ENCODE measurements at regions not wholly inside any gene's neighbourhood (a gene's known extent, or its start where the extent isn't known, plus 50 kb on each side); places are given as distances from the start of the nearest gene placed in this dataset.

DNA sequence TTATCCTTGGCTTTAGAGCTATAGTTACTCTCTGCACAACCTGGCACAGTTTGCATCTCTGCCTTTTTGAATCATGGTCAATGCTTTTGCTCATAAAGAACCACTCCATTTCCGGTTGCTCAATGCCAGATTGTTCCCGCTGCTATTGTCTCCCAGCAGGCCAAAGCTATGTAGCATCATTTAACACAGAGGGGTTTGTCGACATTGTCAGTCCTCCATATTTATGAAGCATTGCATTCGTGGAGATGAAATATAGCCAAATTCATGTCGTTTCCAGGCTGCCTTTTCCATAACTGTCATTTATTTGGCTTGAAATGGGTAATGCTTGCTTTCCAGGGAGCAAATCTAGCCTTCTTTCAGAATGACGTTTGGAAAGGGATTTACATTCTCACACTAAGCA is 598.8 kb downstream of the EPHA7 start:
- H3K9me3 ChIP-seq, result no peaks in the 10 kb centered on the region
- H3K27me3 ChIP-seq (ENCODE audit: low read depth), result no peaks in the 10 kb centered on the region
- TF ChIP-seq, protein P1, sequence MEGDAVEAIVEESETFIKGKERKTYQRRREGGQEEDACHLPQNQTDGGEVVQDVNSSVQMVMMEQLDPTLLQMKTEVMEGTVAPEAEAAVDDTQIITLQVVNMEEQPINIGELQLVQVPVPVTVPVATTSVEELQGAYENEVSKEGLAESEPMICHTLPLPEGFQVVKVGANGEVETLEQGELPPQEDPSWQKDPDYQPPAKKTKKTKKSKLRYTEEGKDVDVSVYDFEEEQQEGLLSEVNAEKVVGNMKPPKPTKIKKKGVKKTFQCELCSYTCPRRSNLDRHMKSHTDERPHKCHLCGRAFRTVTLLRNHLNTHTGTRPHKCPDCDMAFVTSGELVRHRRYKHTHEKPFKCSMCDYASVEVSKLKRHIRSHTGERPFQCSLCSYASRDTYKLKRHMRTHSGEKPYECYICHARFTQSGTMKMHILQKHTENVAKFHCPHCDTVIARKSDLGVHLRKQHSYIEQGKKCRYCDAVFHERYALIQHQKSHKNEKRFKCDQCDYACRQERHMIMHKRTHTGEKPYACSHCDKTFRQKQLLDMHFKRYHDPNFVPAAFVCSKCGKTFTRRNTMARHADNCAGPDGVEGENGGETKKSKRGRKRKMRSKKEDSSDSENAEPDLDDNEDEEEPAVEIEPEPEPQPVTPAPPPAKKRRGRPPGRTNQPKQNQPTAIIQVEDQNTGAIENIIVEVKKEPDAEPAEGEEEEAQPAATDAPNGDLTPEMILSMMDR (IDR thresholded peaks at IDR 0.05), result no peak
- DNase-seq (no peak), ATAC-seq (no peak)
- intact Hi-C loops (cut with DNase I), result no loop called here
- no peaks in the 10 kb centered on the region for H3K36me3 ChIP-seq
- no peak overlapping the region for H3K4me3 ChIP-seq
- H3K4me1 ChIP-seq, result no peaks in the 10 kb centered on the region
- no peak overlapping the region for H3K27ac ChIP-seq

DNA sequence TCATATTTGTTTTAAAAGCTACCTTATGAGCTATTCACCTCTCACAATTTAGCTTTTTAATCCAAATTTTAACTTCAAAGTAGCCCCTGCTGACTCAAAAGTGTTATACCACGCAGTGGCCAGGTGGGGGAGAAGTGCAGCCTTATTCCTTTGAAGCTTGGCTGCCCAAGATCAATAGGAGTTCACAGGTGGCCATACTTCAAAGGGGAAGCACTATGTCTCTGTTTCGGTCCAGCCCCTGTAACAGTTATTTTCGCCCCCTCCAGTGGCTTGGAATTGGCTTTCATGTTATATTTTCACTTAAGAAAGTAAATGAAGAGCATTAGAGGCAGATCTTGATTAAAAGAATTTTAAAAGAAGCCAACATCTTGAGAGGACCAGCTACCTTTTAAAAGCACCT is 608.4 kb downstream of the EPHA7 start:
- no peaks in the 10 kb centered on the region for H3K4me1 ChIP-seq
- H3K4me3 ChIP-seq, result no peak overlapping the region
- no peaks in the 10 kb centered on the region for H3K27me3 ChIP-seq (ENCODE audit: low read depth)
- H3K36me3 ChIP-seq, result no peaks in the 10 kb centered on the region
- no peaks in the 10 kb centered on the region for H3K9me3 ChIP-seq
- intact Hi-C loops (cut with DNase I), result no loop called here
- no peak overlapping the region for H3K27ac ChIP-seq
- TF ChIP-seq, protein P1 (IDR thresholded peaks at IDR 0.05), result peak; percentile 49
- no peak for DNase-seq
- ATAC-seq, result no peak

DNA sequence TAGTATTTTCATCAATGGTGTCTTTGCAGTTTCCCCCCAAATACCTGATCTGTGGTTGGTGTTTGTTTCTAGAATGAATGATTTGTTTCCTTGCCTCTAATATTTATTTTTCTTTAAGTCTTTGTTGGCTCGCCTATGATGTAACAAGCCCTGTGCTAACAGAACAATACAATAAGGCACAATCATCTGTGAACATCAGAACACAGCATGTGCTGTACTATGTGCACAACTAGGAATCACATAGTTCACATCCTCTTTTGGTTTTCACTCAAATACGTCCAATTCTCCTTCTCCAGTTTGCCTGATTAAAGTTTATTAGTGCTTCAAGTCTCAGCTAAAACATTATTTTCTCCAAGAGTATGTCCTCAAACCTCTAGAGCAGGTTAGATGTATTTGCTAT is 613.1 kb downstream of the EPHA7 start:
- no peak for ATAC-seq
- Histone ChIP-seq H3K27me3 (ENCODE audit: low read depth) (no peaks in the 10 kb centered on the region), H3K27ac (no peak overlapping the region), H3K9me3 (no peaks in the 10 kb centered on the region), H3K4me3 (no peak overlapping the region), H3K4me1 (no peaks in the 10 kb centered on the region), H3K36me3 (no peaks in the 10 kb centered on the region)
- no peak for DNase-seq
- TF ChIP-seq, protein P1 (IDR thresholded peaks at IDR 0.05), result no peak
- intact Hi-C loops (cut with DNase I), result no loop called here

DNA sequence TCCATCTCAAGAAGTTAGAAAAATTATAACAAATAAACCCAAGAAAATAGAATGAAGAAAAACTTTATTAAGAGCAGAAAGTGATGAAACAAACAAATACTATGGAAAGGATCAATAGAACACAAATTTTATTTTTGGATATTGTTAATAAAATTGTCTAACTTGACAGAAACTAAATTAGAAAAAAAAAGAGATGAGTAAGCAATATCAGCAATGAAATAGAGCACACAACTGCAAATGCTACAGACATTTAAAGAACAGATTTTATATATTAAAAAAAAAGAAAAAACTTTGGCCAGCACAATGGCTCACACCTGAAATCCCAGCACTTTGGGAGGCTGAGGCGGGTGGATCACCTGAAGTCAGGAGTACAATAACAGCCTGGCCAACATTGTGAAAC is 628.0 kb downstream of the EPHA7 start:
- ATAC-seq, result no peak
- no peaks in the 10 kb centered on the region for H3K9me3 ChIP-seq
- TF ChIP-seq, protein P1 (IDR thresholded peaks at IDR 0.05), result no peak
- H3K4me1 ChIP-seq, result no peaks in the 10 kb centered on the region
- H3K36me3 ChIP-seq, result no peaks in the 10 kb centered on the region
- H3K4me3 ChIP-seq, result no peak overlapping the region
- no peaks in the 10 kb centered on the region for H3K27me3 ChIP-seq (ENCODE audit: low read depth)
- DNase-seq, result no peak
- H3K27ac ChIP-seq, result no peak overlapping the region
- intact Hi-C loops (cut with DNase I), result no loop called here

GRCh38 chr6:92790381-92790780 is 629.0 kb downstream of the EPHA7 start:
- Histone ChIP-seq H3K4me3 (no peak overlapping the region), H3K4me1 (no peaks in the 10 kb centered on the region), H3K27me3 (ENCODE audit: low read depth) (no peaks in the 10 kb centered on the region), H3K9me3 (no peaks in the 10 kb centered on the region), H3K27ac (no peak overlapping the region), H3K36me3 (no peaks in the 10 kb centered on the region)
- ATAC-seq, result no peak
- intact Hi-C loops (cut with DNase I), result no loop called here
- TF ChIP-seq, protein P1 (IDR thresholded peaks at IDR 0.05), result no peak
- no peak for DNase-seq

GRCh38 chr6:92784235-92784634 is 635.1 kb downstream of the EPHA7 start:
- Histone ChIP-seq H3K9me3 (no peaks in the 10 kb centered on the region), H3K4me1 (no peaks in the 10 kb centered on the region), H3K36me3 (no peaks in the 10 kb centered on the region), H3K27ac (no peak overlapping the region), H3K4me3 (no peak overlapping the region), H3K27me3 (ENCODE audit: low read depth) (no peaks in the 10 kb centered on the region)
- ATAC-seq (no peak), DNase-seq (no peak)
- intact Hi-C loops (cut with DNase I), result no loop called here
- TF ChIP-seq, protein P1 (IDR thresholded peaks at IDR 0.05), result no peak

Data from lower lobe of right lung (tissue), 2 donors.